ENCODE measurements at regions not wholly inside any gene's neighbourhood (a gene's known extent, or its start where the extent isn't known, plus 50 kb on each side); places are given as distances from the start of the nearest gene placed in this dataset.

- TF ChIP-seq CTCF (IDR thresholded peaks at IDR 0.05) (no peak), POLR2A (IDR thresholded peaks at IDR 0.05) (no peak)
Observed at GRCh38 chr3:177307391-177307790, 110.1 kb upstream of the TBL1XR1 start.

All from adrenal gland (tissue), 5 donors.